ENCODE measurements at regions not wholly inside any gene's neighbourhood (a gene's known extent, or its start where the extent isn't known, plus 50 kb on each side); places are given as distances from the start of the nearest gene placed in this dataset.

GRCh38 chr2:18752022-18752493, 162.7 kb upstream of the NT5C1B start:
- Histone ChIP-seq H3K4me1 (replicated peaks in 1 of 2; ENCODE audit: control insufficient read depth in 2 of 2, insufficient read depth in 2 of 2, low read length in 2 of 2) (no peaks in the 10 kb centered on the region), H3K9ac (ENCODE audit: insufficient read depth in 1 of 2, low read depth in 2 of 2, low read length in 2 of 2) (no peak overlapping the region), H3K79me2 (ENCODE audit: control insufficient read depth, insufficient read depth, low read length) (no peaks in the 10 kb centered on the region), H3K4me2 (ENCODE audit: insufficient read depth, low read length) (no peak overlapping the region), H3K27me3 (ENCODE audit: control insufficient read depth in 2 of 2, insufficient read depth in 2 of 2, low read length in 2 of 2) (no peaks in the 10 kb centered on the region), H3K4me3 (no peak overlapping the region), H3K27ac (ENCODE audit: extremely low read depth, low read depth, low read length) (no peak overlapping the region), H2AFZ (ENCODE audit: low read depth, low read length) (no peak overlapping the region), H3K36me3 (ENCODE audit: control insufficient read depth, insufficient read depth, low read length) (no peaks in the 10 kb centered on the region), H4K20me1 (replicated peaks; ENCODE audit: control insufficient read depth, insufficient read depth, low read length) (no peaks in the 10 kb centered on the region), H3K9me3 (replicated peaks; ENCODE audit: control insufficient read depth, insufficient read depth, low read depth, low read length) (no peaks in the 10 kb centered on the region), H3K9me1 (ENCODE audit: control insufficient read depth, insufficient read depth, low read length) (no peaks in the 10 kb centered on the region)
- no TSS peak for BruUV-seq (replicated peaks)
- ATAC-seq, result no peak
- ChIA-PET CTCF (ENCODE audit: low intra/inter-chr PET ratio) (no interaction called here), POLR2A (no interaction called here)
- DNase-seq (ENCODE audit: extremely low read depth in 1 of 4, low spot score in 3 of 4), result no peak
- no peak for FAIRE-seq
- TF ChIP-seq KLF16 (IDR thresholded peaks at IDR 0.05) (no peak), ZEB2 (IDR thresholded peaks at IDR 0.05) (no peak), BCL6 (CRISPR knock-in tag; IDR thresholded peaks at IDR 0.05) (no peak), CEBPB (tag; IDR thresholded peaks at IDR 0.05) (no peak)
- WGBS (ENCODE audit: insufficient coverage, low coverage, missing lambda C conversion rate), result under 1% methylated on average over 10 of the region's 10 CpGs
- intact Hi-C loops (cut with micrococcal nuclease), result loop anchor here (5.0 kb wide), 2 partner anchors 315 to 1110 kb away; no protein-coding TSS in a partner anchor
- in situ Hi-C loops (cut with MboI), result loop anchor here (25.0 kb wide), 1 partner anchor 1110 kb away; no protein-coding TSS in a partner anchor

GRCh38 chr2:18750672-18751554, 161.5 kb upstream of the NT5C1B start:
- Histone ChIP-seq H3K9me1 (ENCODE audit: control insufficient read depth, insufficient read depth, low read length) (no peaks in the 10 kb centered on the region), H3K79me2 (ENCODE audit: control insufficient read depth, insufficient read depth, low read length) (no peaks in the 10 kb centered on the region), H3K27me3 (ENCODE audit: control insufficient read depth in 2 of 2, insufficient read depth in 2 of 2, low read length in 2 of 2) (no peaks in the 10 kb centered on the region), H3K4me3 (no peak overlapping the region), H3K9ac (ENCODE audit: insufficient read depth in 1 of 2, low read depth in 2 of 2, low read length in 2 of 2) (no peak overlapping the region), H3K4me1 (replicated peaks in 1 of 2; ENCODE audit: control insufficient read depth in 2 of 2, insufficient read depth in 2 of 2, low read length in 2 of 2) (no peaks in the 10 kb centered on the region), H3K36me3 (ENCODE audit: control insufficient read depth, insufficient read depth, low read length) (no peaks in the 10 kb centered on the region), H3K9me3 (replicated peaks; ENCODE audit: control insufficient read depth, insufficient read depth, low read depth, low read length) (no peaks in the 10 kb centered on the region), H4K20me1 (replicated peaks; ENCODE audit: control insufficient read depth, insufficient read depth, low read length) (no peaks in the 10 kb centered on the region), H2AFZ (ENCODE audit: low read depth, low read length) (no peak overlapping the region), H3K27ac (ENCODE audit: extremely low read depth, low read depth, low read length) (no peak overlapping the region), H3K4me2 (ENCODE audit: insufficient read depth, low read length) (no peak overlapping the region)
- 3% methylated on average over 5 of the region's 5 CpGs for WGBS (ENCODE audit: insufficient coverage, low coverage, missing lambda C conversion rate)
- CTCF ChIA-PET (ENCODE audit: low intra/inter-chr PET ratio), result interaction anchor here (0.8 kb wide), 1 partner anchor 612 kb away, joined by 5 read pairs; no protein-coding TSS in a partner anchor
- BruUV-seq (replicated peaks), result no TSS peak
- in situ Hi-C loops (cut with MboI) (loop anchor here (25.0 kb wide), 1 partner anchor 1111 kb away; no protein-coding TSS in a partner anchor), intact Hi-C loops (cut with micrococcal nuclease) (loop anchor here (1.0 to 5.0 kb wide), 4 partner anchors 230 to 1111 kb away; no protein-coding TSS in a partner anchor)
- FAIRE-seq (no peak), ATAC-seq (no peak), DNase-seq (ENCODE audit: extremely low read depth in 1 of 4, low spot score in 3 of 4) (no peak)
- POLR2A ChIA-PET, result interaction anchor here (1.0 kb wide), 1 partner anchor 105 kb away, joined by 3 read pairs; no protein-coding TSS in a partner anchor
- TF ChIP-seq DEAF1 (CRISPR knock-in tag; IDR thresholded peaks at IDR 0.05), result no peak
- no peak for TF ChIP-seq MXD1 (CRISPR knock-in tag; IDR thresholded peaks at IDR 0.05; ENCODE audit: borderline replicate concordance, poor library complexity, severe bottlenecking)
- TF ChIP-seq THAP7 (CRISPR knock-in tag; IDR thresholded peaks at IDR 0.05), result no peak
- TF ChIP-seq ZHX1 (conservative IDR thresholded peaks at IDR 0.05; ENCODE audit: low read length), result no peak
- TF ChIP-seq SREBF2 (CRISPR knock-in tag; IDR thresholded peaks at IDR 0.05), result no peak
